ENCODE measurements at regions not wholly inside any gene's neighbourhood (a gene's known extent, or its start where the extent isn't known, plus 50 kb on each side); places are given as distances from the start of the nearest gene placed in this dataset.
A peak's percentile ranks its signal among the peaks of the same experiment; 100 is the strongest.
"Not testable (repeated sequence)": the region's sequence is repeated elsewhere in the genome, so short reads cannot be mapped to it uniquely, and the experiment has no call there.

DNA sequence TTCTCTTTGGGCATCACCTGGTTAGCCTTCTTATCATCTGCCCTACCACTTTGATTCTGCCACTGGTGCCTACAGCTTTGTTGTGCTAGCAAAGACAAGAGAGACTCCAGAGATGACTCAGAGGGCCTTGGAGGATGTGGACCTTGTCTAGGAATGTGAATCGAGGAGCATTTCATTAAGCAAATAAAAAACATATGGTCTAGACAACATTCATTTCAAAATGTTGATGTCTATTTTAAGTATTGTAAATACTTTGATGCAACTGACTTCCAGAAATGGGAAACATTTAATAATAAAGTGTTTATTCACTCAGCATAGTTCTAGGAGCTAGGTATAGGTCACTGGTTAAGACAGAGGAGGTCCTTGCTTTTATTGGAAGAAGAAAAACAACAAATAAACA is 195.5 kb downstream of the CDCA7 start:
- no peak for DNase-seq

DNA sequence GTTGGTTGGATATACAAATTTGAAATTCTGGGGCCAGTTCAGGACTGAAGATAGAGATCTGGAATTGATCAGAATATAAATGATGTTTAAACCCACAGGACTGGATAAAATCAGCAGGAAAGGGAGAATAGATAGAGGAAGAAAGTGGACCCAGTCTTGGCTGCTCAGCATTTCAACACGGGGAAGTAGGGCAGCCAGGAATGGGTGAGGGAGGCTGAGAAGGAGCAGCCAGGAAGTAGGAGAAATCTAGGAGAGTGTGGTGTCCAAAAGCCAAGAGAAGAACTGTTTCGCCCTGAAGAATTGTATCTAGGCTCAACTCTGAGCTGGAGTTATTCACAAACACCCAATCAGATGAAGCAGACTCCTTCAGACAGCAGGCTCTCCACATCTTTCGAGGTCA is 197.9 kb downstream of the CDCA7 start:
- DNase-seq = no peak

DNA sequence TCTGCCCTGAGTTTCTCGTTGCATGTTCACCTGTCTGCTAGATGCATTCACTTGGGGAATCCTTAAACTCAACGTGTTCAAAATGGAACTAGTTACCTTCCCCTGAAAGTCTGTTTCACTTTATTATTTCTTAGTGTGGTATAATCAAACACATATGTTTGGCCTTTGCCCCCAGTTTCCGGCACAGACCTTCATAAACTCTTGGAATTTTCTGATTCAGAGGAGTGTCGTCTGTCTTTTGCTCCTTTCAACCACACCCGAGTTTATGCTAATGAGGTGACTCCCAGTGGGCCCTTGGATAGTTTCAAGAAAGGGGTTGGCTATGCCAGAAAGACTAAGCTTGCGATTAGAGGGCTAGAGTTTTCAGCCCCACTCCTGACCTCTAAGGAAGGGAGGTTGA is 198.9 kb downstream of the CDCA7 start:
- no peak for DNase-seq

DNA sequence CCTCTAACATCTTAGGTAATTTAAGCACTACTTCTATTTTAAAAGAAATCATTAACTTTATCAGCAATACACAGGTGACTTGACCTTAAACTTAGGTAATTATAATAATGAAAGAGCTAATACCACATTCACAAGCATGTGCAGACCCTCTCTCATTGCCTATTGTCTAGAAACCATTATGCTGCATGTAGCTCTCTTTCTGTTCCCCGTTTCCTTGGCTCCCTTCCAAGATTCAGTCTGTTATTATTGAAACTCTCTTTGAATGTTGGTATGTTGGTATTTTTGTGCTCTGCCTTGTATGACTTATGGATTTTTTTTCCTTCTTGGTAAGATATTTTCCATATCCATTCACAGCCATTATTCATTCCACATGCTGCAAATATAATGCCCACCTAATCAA is 201.2 kb downstream of the CDCA7 start:
- DNase-seq = no peak

DNA sequence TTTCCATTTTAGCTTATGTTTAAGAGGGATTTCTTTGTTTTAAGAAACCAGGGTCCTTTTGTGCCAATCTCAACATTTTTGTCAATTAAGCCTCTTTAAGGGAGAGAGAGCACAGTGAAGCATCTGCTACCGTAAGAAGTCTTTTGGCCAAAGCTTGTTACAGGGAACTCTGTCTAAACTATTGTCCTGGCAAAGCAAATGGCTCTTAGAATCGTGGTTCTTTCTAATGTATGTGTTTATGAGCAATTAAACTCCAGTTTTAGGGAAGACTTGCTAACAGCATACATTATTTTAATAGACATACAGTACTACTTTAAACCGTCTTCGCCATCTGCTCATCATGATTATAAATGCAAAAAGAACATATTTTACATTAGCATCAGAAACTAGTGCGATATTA is 202.1 kb downstream of the CDCA7 start:
- DNase-seq = no peak

DNA sequence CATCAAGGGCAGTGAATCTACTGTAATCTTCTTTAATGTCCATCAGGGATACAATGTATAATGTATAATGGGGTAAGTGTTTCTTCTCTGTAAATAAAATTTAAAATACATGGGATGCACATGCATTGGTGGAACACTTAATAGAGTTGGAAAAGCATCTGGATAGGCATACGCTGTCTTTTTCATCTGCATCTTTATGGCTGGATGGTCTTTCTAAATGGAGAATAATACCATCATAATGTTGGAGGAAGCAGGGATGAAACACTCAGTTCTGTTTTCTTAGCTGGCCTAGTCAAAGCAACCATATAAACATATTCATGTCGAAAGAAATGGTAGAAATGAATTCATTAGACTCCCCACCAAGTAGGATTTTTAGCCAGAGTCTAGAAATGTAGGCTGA is 202.8 kb downstream of the CDCA7 start:
- no peak for DNase-seq

DNA sequence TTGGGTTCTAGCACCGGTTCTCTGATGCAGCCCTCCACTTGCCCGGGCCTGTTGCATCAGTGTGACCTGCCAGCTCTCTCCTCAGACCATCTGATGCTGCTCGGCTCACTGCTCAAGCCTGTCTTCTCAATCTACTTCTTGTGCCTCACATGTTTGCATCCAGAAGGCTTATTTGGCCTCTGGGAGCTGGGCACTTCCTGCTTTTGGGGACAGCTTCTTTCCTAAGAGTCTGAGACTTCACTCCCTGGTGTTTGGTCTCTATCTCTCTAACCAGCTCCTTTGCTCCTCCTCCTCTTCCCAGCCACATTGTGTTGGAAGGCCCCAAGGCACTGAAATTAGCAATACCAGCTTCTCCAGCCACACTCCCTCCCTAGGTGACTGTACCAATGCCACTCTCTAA is 212.8 kb downstream of the CDCA7 start:
- DNase-seq = no peak

DNA sequence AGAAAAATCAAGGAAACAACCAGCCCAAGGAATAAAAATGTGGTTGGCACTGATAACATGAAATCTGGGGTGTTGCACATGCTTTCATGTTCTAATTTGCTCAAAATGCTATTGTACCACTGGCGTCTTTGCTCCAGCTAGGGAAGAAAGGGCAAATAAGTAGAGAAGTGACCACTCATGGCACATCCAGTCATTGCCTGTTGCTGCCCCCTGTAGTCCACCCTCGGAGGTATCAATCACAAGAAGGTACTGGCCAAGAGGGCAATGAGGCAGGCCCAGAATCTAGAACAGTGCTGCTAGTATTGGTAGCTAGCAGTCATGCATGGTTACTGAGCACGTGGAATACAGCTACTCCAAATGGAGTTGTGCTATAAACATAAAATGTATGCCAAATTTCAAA is 213.4 kb downstream of the CDCA7 start:
- no peak for DNase-seq

DNA sequence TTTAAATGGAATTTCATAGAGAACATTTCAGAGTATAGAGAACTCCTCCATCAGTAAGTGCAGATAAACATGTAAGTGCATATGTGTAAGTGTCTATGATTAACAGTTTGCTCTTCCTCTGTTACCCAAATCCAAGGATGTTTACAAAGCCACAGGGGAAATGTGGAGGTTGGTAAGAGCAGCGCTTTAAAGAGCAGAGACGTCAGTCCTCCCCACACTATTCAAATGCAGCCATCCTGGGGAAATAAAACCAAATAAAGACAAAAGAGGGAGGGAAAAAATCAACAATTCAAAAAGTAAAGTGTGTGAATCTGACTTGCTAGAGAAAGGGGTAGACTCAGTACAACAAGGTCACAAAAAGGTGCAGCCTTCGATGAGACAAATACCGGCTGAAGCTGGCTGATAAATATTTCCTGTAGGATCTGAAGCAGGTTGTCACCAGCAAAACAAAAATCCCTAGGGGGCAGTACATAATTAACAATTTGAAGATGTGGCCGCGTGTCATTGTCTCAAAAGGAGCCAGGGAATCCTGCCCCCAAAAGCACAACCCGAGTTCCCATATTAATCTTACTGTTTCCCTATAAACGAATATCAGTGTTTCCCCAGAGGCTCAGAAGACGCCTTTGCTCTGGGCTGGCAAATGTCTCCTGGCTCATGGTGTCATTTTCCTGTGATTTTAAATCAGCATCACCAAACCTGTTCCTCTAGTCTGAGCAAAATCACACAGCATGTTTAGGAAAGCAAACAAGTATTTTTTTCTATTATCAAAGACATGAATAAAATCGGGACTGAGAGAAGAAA is 216.5 kb downstream of the CDCA7 start:
- peak in 2 of 14 donors; percentile 0 to 1 for DNase-seq

DNA sequence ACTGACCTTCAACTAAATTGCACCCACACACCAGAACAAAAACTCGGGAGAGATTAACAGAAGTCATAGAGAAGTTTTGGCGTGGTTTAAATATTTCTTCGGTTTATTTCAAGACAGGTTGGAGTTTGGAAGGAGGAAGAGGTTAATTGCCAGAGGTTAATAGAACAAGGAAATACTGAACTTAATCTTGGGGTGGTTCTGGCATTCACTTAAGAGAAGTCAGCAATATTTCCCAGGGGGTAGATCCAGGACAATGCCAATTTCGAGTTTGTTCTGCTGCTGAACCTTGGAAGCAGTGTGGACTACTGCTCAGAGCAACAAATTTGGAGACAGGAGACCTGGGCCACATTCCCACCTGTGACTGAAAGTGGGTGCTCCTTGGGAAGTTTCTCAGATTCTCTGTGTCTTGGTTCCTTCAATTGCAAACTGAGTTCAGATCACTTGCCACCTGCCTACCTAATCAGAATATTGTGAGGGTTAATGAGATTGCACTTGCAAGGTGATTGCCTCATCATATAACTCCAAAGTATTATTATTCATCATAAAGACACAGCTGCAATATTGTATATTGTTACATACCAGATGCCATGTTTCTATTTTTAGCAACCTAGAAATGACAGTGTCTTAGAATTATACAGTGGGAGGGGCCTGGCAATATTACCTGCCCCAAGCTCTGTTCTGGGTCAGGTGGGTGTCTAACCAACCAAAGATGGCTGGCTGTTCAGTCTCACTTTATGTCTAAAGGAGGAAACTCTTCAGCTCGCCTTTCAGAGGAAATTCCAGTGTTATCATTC is 217.4 kb downstream of the CDCA7 start:
- no peak for DNase-seq

DNA sequence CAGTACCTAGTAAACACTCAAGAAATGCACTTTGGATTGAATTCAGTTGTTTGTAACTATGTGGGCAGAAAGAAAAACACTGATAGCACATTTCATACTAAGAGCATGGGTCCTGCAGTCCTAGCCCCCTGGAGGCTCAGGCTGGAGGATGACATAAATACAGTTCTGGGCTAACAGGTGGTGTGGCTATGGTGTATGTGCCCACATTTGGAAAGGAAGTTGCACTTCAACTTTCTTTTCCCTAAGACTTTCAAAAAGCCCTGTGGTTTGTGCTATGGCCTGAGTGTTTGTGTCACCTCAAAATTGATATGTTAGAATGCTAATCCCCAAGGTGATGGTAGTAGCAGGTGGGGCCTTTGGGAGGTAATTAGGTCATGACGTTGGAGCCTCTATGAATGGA is 218.2 kb downstream of the CDCA7 start:
- DNase-seq = no peak

DNA sequence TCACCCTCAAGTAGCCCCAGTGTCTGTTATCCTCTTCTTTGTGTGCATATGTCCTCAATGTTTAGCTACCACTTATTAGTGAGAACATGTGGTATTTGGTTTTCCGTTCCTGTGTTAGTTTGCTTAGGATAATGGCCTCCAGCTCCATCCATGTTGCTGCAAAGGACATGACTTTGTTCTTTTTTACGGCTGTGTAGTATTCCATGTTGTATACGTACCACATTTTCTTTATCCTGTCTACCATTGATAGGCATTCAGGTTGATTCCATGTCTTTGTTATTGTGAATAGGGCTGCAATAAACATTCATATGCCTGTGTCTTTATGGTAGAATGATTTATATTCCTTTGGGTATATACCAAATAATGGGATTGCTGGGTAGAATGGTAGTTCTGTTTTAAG is 219.1 kb downstream of the CDCA7 start:
- not testable (repeated sequence) for DNase-seq

DNA sequence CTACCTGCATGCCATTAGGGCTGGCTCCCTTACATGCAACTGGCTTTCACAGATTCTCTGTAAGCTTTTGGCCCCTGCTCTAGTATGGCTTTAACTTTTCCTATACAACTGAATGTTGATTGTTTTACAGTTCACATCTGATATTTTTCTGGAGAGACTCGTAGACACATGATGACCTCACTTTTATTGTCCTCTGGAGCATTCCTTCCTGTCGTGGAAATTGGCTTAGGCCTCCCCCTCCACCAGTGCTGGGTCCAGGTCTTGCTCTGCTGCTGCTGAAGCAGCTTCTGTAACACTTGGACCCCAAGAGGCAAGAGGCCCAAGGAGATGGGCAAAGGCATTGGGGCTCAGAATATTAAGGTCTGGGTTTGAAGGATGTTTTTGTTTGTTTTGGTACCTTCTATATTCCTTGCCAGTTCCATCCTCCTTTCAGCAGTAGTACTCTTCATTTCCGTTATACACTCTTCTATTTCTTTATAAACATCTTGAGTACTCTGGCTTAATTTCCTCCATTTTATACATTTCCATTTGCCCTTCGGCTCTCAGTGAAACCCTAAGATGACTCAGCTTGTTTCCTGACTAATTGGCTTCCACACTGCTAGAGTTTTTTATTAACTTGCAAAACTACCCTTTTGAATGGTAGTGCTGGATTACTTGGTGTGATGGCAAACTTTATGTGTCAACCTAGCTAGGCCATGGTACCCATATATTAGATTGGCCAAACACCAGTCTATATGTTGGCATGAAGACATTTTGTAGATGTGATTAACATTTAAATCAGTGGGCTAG is 219.8 kb downstream of the CDCA7 start:
- DNase-seq = no peak

DNA sequence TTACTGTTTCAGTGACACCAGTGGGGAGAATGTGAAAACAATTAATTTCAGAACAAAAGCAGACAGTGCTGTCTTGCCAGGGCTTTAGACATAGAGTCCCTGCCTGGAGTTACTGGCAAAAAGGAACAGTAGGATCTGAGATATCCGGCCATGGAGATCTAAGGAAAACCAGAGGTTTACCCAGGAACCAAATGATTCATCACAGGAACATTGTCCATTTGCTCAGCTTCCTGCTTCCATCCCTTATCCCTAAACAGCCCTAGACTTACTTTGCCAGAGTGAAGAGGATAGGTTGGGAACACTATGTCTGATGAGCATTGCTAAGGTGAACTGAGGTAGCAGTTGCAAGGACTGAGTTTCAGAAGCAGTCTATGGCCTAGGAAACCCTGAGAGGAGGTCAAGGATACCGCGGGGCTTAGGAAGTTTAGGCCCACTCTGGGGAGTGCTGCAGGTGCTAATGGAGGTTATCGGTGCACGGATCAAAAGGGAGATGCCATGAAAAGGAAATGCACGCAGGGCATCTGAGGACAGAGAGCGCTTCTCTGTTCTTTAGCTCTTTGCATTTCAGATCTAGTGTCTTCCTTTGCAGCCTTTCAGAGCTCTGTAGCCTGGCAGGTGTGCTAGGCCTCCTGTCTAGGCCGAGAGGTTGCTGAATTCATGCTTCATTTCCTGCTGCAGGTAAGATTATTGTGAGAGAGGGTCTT is 223.9 kb downstream of the CDCA7 start:
- no peak for DNase-seq

DNA sequence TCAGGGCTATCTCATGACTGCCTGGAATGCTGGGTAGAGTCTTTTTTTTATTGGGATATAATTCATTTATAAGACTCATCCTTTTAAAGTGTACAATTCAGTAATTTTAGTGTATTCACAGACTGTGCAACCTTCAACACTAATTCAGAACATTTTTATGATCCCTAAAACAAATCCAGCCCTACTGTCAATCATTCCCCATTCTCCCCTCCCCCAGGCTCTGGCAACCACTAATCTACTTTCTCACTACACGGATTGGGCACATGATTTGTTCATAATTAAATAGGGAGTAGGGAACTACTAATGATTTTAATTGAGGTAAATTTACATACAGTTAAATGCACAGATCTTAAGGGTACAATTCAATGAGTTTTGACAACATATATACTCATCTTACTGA is 225.7 kb downstream of the CDCA7 start:
- DNase-seq = no peak

DNA sequence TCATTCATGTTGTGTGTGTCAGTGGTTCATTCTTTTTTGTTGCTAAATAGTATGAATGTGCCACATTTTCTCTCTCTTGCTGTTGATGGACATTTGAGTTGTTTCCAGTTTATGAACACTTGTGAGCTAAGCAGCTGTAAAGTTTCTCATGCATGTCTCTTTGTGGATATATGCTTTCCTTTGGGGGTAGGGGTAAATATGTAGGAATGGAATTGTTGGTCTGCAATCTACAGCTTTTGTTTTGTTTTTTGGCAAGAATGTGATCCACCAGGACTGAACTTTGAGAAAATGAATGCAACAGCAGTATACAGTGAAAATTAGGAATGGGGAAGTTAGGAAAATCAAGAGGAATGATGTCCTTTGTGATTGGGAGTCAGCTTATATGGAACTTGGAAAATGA is 226.3 kb downstream of the CDCA7 start:
- no peak for DNase-seq

DNA sequence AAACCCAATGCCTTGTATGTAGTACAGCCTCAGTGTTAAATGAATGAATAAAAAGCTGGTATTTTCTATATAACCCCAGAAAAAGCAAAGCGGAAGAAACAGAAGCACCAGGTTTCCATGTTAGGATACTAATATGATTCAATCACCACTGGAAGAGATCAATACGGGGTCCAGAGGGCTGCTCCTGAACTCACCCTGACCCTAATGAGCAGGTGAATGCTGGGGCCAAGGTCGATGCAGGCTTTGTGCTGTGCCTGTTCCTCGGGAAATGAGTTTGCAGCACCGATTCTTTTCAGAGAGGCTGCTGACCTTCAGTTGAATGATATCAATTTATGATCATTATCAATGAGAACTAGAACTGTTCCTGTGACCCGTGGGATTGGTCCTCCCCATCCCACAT is 228.5 kb downstream of the CDCA7 start:
- DNase-seq = no peak

DNA sequence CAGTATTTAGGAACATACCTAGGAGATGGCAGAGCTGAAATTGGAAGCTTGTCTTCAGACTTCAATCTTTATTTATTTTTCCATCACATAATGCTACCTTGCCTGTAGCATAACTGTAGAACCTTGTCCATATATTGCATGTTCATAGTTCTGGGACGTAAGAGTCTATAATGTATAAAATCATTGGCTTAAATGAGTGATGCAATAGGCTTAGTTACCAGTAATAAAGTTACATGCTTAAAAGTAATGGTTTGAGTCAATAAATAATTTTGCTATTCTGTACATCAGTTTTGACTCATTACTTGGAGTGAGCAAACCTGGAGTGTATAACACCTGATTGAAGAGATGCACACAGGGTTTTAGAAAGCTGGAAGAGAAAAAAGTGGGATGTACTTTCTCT is 229.3 kb downstream of the CDCA7 start:
- no peak for DNase-seq

DNA sequence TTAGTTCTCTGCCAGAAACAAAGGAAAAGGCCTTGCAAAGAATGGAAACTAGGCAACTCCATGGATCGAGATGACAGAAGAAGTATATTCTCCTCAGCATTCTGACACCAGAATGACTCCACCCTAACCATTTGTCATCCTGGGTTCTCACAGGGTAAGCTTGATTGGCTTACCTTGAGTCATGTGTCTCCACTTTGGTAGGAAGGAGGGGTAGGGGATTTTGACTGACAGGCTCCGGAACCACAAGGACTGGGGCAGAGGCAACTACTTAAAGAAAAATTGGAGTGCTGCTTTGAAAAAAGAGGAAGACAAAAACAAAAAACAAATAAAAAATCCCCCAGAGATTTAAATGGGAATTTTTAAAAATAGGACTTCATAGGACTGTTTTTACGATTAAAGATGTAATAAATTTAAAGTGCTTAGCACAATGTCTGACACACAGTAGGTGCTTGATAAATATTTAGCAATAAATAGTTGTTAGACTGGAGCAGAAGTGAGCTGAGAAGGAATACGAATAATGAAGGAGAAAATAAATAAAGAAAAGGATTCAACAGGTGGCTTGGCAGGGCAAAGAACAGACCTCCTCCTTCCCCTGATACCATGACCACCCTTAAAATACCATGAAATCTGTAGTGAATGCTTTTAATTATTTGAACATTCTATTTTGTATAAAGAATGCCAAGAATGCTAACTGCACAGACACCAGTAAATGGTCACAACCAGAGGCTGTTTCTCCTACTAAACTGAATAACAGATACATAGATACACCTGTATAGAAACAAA is 230.2 kb downstream of the CDCA7 start:
- no peak for DNase-seq

DNA sequence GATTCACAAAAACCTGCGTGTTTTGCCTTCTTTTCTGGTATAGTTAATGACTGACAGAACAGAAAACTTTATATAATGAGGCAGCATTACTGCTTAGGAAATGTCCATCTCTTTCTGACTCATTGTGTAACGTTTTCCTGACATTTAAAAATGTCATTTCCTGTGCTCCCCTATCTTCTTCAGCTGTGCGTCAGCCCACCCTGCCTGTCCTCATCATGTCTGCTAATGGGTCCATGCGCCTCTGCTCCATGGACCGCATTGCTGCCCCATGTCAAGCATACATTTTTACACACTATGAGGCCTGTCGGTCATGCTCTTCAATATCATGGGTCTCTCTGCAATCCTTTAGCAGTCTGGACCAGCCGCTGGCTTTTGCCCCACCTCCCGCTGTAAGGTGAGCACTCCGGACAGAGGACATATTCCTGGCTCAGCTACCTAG is 234.3 kb downstream of the CDCA7 start:
- no peak for DNase-seq

DNA sequence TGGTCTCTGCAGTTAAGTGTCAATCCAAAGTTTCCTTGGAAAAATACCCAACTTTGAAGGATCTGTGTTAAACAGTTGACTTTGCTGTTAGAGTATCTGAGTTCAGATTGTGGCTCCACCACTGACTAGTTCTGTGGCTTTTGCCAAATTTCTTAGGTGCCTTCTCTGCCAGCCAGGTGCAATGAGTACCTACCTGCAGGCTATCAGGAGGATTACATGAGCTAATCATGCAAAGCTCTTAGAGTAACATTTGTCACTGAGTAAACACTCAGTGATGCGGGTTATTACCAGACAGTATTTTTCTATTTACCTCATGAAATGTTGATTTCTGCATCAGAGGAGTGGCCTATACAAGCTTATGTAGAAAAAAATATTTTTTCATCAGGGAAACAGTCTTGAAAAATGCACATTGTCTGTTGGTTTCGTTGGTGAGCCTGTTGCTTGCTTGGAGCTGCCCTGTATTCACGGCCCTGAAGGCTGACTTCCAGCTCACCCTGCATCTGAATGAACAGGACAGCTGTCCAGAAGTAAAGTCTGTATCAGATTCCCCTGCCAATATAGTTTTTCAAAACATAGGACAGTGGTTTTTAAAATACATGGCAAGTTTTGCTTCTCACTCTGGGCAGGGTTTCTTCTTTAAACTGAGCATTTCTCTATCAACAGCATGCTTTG is 235.1 kb downstream of the CDCA7 start:
- no peak for DNase-seq

All from C1 segment of cervical spinal cord (tissue), 14 donors.